Progenitor cell of endocrine pancreas (in vitro differentiated cells): ENCODE measurements at regions not wholly inside any gene's neighbourhood (a gene's known extent, or its start where the extent isn't known, plus 50 kb on each side); places are given as distances from the start of the nearest gene placed in this dataset.

Experiments
- DNase-seq: peaks from one replicate; pipeline ENCODE4 v3.0.0; 2021; ENCODE audit warnings: low spot score; ENCODE audit not compliant: unreplicated experiment
- H3K27ac Mint-ChIP-seq: 2 replicates; pipeline ENCODE4 v1.8.0; 2021; ENCODE audit warnings: mild to moderate bottlenecking, moderate library complexity, mixed read lengths
- H3K27me3 Mint-ChIP-seq: 2 replicates; pipeline ENCODE4 v1.8.0; 2021; ENCODE audit warnings: mixed read lengths
- H3K36me3 Mint-ChIP-seq: 2 replicates; pipeline ENCODE4 v1.8.0; 2022; ENCODE audit warnings: mixed read lengths; ENCODE audit not compliant: insufficient read depth
- H3K4me1 Mint-ChIP-seq: 2 replicates; pipeline ENCODE4 v1.8.0; 2021; ENCODE audit warnings: low read depth, mixed read lengths
- H3K4me3 Mint-ChIP-seq: 2 replicates; pipeline ENCODE4 v1.8.0; 2021; ENCODE audit warnings: low read depth, mild to moderate bottlenecking, moderate library complexity, mixed read lengths
- H3K9me3 Mint-ChIP-seq: 2 replicates; pipeline ENCODE4 v1.8.0; 2021; ENCODE audit warnings: low read depth, mixed read lengths
- CTCF ChIP-seq: fragments of 200-600 bp; sonication (generic); IDR thresholded peaks from one replicate; pipeline ENCODE4 v1.5.0; 2021; ENCODE audit warnings: antibody characterized with exemption, mild to moderate bottlenecking; ENCODE audit not compliant: unreplicated experiment

DNA sequence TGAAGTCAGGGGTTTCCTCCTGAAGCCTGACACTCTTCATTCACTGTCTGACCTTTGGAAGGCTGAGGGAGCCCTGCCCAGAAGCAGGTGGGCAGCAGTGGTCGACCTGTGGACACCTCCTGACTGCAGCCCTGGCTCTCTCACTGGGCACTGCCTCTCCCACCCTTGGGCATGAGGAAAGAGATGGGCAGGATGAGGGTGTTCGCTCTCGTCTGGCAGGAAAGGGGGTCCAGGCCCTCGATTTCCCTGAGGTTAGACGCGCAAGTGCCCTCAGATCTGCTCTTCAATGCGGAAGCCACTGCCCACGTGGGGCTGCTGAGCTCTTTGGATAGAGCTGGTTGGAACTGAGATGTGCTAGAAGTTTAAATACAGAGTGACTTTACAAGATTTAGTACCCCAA, 171.9 kb downstream of the AHSP start:
- peak overlapping the region; percentile 9 for H3K4me3 Mint-ChIP-seq
- H3K9me3 Mint-ChIP-seq: no peaks in the 10 kb centered on the region
- H3K27ac Mint-ChIP-seq: peak overlapping the region; percentile 84
- DNase-seq: no peak
- H3K36me3 Mint-ChIP-seq: peaks cover 4% of the 10 kb centered on the region
- no peak for TF ChIP-seq CTCF
- H3K27me3 Mint-ChIP-seq: peaks cover 5% of the 10 kb centered on the region
- H3K4me1 Mint-ChIP-seq: peaks cover 10% of the 10 kb centered on the region

DNA sequence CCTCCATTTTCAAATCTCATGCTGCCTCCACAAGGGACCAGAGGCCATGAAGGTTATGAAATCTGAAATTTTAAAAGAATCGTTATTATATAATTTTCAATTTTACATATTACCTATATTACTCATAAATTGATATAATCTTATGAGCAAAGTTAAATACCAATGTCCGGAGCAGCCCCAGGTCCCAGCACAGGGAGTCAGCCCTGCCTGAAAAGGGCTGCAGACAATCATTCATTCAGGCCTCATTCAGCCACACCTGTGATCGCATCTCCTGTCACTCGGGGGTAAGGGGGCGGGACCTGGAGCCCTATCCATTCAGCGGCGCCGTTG, 172.5 kb downstream of the AHSP start:
- no peak for DNase-seq
- peak overlapping the region; percentile 91 for H3K4me3 Mint-ChIP-seq
- no peak for TF ChIP-seq CTCF

GRCh38 chr16:31700530-31701388, 172.8 kb upstream of the ZNF267 start:
- Mint-ChIP-seq H3K27me3 (peaks cover 5% of the 10 kb centered on the region), H3K36me3 (peaks cover 4% of the 10 kb centered on the region), H3K9me3 (no peaks in the 10 kb centered on the region), H3K4me3 (peak overlapping the region; percentile 91), H3K27ac (peak overlapping the region; percentile 91), H3K4me1 (peaks cover 10% of the 10 kb centered on the region)
- DNase-seq: peak; percentile 82
- TF ChIP-seq CTCF: peak; percentile 31

More for the DNA sequence above, 172.5 kb downstream of the AHSP start:
- peaks cover 4% of the 10 kb centered on the region for H3K36me3 Mint-ChIP-seq
- H3K4me1 Mint-ChIP-seq: peaks cover 10% of the 10 kb centered on the region
- peaks cover 5% of the 10 kb centered on the region for H3K27me3 Mint-ChIP-seq
- no peaks in the 10 kb centered on the region for H3K9me3 Mint-ChIP-seq
- peak overlapping the region; percentile 91 for H3K27ac Mint-ChIP-seq

DNA sequence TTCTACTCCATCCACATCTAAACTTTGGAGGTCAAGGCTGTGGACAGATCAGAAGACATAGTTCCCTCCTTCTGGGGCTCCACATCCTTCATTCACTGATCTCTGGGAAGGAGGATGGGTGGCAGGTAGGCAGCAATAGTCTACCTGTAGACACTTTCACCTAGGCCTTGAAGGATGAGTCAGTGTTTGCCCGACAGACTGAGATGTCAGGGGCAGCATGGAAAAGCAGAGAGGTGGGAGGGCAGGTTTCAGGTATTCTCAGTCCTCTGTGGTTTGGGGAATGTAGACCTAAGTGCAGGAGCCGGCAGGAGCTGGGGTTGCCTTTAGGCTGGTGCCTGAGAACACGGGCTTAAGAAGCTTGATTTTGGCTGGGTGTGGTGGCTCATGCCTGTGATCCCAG, 171.9 kb upstream of the ZNF267 start:
- Mint-ChIP-seq H3K4me3 (peak overlapping the region; percentile 91), H3K36me3 (peaks cover 4% of the 10 kb centered on the region), H3K27me3 (peaks cover 4% of the 10 kb centered on the region), H3K27ac (no peak overlapping the region), H3K4me1 (peaks cover 10% of the 10 kb centered on the region), H3K9me3 (no peaks in the 10 kb centered on the region)
- TF ChIP-seq CTCF: no peak
- DNase-seq: no peak

GRCh38 chr16:31702796-31703195, 170.8 kb upstream of the ZNF267 start:
- Mint-ChIP-seq H3K27me3 (no peaks in the 10 kb centered on the region), H3K36me3 (peaks cover 6% of the 10 kb centered on the region), H3K27ac (no peak overlapping the region), H3K4me1 (peaks cover 10% of the 10 kb centered on the region), H3K4me3 (peak overlapping the region; percentile 46), H3K9me3 (no peaks in the 10 kb centered on the region)
- no peak for DNase-seq
- TF ChIP-seq CTCF: no peak
